GM12878 (cell line): ENCODE measurements at regions not wholly inside any gene's neighbourhood (a gene's known extent, or its start where the extent isn't known, plus 50 kb on each side); places are given as distances from the start of the nearest gene placed in this dataset.

Experiments used
- ATAC-seq: fragments of 200-7000 bp; cut with Tn5 transposase; 3 replicates; pipeline ENCODE4 v1.9.1; 2020; ENCODE audit warnings: mild to moderate bottlenecking, moderate library complexity
- BruUV-seq: library from RNA; stranded (reverse); fragments of 400-500 nt; replicated peaks from 2 replicates; lab custom pipeline; 2021; lab: Mats Ljungman, UMichigan
- CTCF ChIA-PET: fragments of 300-600 bp; sonication (Branson Sonifier 250); formaldehyde crosslinking; extraction: SDS; loops from one replicate; lab custom pipeline; 2021; ENCODE audit warnings: inconsistent platforms; lab: Yijun Ruan, JAX
- POLR2A ChIA-PET: fragments of 350-600 bp; formaldehyde crosslinking; extraction: SDS; loops from one replicate; lab custom pipeline; 2021; ENCODE audit warnings: inconsistent platforms; lab: Charles Lee
- RAD21 ChIA-PET: fragments of 300-600 bp; sonication (Branson Sonifier 250); formaldehyde crosslinking; loops from one replicate; lab custom pipeline; 2023; ENCODE audit warnings: antibody characterized with exemption; ENCODE audit not compliant: unreplicated experiment; lab: Charles Lee
- SMC1A ChIA-PET: fragments of 300-600 bp; sonication (Branson Sonifier 250); formaldehyde crosslinking; loops from one replicate; lab custom pipeline; 2023; ENCODE audit not compliant: unreplicated experiment, uncharacterized antibody; lab: Charles Lee
- DNase-seq: peaks from one replicate; pipeline ENCODE4 v3.0.0-alpha.2; 2011; ENCODE audit warnings: low read depth, low spot score
- FAIRE-seq: peaks from 3 replicates; lab custom pipeline; 2011; peaks lifted over from hg19 to GRCh38; lab: Jason Lieb, UNC
- H2AFZ ChIP-seq: 2 replicates; pipeline ENCODE4 v1.6.0; 2011; ENCODE audit warnings: low read depth, low read length, control low read depth; ENCODE audit not compliant: control insufficient read depth
- H3K27ac ChIP-seq: 2 replicates; pipeline ENCODE4 v1.5.1; 2011; ENCODE audit warnings: control low read depth; ENCODE audit not compliant: control insufficient read depth, insufficient read depth
- H3K27me3 ChIP-seq, 2 experiments: replicated peaks in 1 of 2; 2 replicates each; pipeline versions ENCODE4 v1.6.0 to v1.6.1; 2011; ENCODE audit warnings: low read length in 1 of 2; ENCODE audit not compliant: control insufficient read depth in 2 of 2, insufficient read depth in 2 of 2
- H3K36me3 ChIP-seq, 2 experiments: 2 replicates each; pipeline ENCODE4 v1.5.1; 2011; ENCODE audit warnings: low read length in 1 of 2; ENCODE audit not compliant: control insufficient read depth in 2 of 2, insufficient read depth in 2 of 2
- H3K4me1 ChIP-seq: 2 replicates; pipeline ENCODE4 v1.6.1; 2011; ENCODE audit warnings: mild to moderate bottlenecking, low read length, moderate library complexity, mixed read lengths; ENCODE audit not compliant: control insufficient read depth, insufficient read depth
- H3K4me2 ChIP-seq: 2 replicates; pipeline ENCODE4 v1.6.0; 2011; ENCODE audit warnings: control low read depth; ENCODE audit not compliant: control insufficient read depth, insufficient read depth
- H3K4me3 ChIP-seq: fragments of 200-600 bp; sonication (generic); 2 replicates; pipeline ENCODE4 v1.5.1; 2016
- H3K79me2 ChIP-seq: 2 replicates; pipeline ENCODE4 v1.6.0; 2011; ENCODE audit warnings: low read length; ENCODE audit not compliant: control insufficient read depth, insufficient read depth
- H3K9ac ChIP-seq: 2 replicates; pipeline ENCODE4 v1.8.0; 2011; ENCODE audit warnings: low read length, control low read depth, mixed read lengths; ENCODE audit not compliant: control insufficient read depth, insufficient read depth
- H3K9me3 ChIP-seq: replicated peaks from 3 replicates; pipeline ENCODE4 v1.5.1; 2011; ENCODE audit warnings: mild to moderate bottlenecking, low read length; ENCODE audit not compliant: control insufficient read depth, insufficient read depth
- H4K20me1 ChIP-seq: 2 replicates; pipeline ENCODE4 v1.6.0; 2011; ENCODE audit not compliant: control insufficient read depth, insufficient read depth
- CREB1 ChIP-seq: IDR thresholded peaks from 2 replicates; pipeline ENCODE4 v1.6.1; 2012; ENCODE audit warnings: low read depth, mild to moderate bottlenecking, inconsistent platforms
- MEF2A ChIP-seq: IDR thresholded peaks from 2 replicates; pipeline ENCODE4 v1.6.1; 2011; ENCODE audit warnings: low read depth, mild to moderate bottlenecking, low read length, moderate library complexity; ENCODE audit not compliant: insufficient read depth
- SREBF1 ChIP-seq: IDR thresholded peaks from 2 replicates; pipeline ENCODE4 v1.6.1; 2012; ENCODE audit warnings: mild to moderate bottlenecking, low read length
- WGBS: methylation state at CpG from one replicate; pipeline ENCODE4 v1.1.6; 2016; ENCODE audit warnings: low lambda C conversion rate; ENCODE audit not compliant: insufficient replicate concordance, insufficient coverage; ENCODE audit errors: missing lambda C conversion rate; 5-methylcytosine and 5-hydroxymethylcytosine counted together
- in situ Hi-C: fragments of 300-500 bp; cut with MboI; formaldehyde crosslinking; loops from 9 replicates; pipeline ENCODE4 v1.14.3; 2018; ENCODE audit warnings: mixed read lengths
- intact Hi-C: fragments of 100-400 bp; cut with micrococcal nuclease; formaldehyde crosslinking; loops from one replicate; pipeline ENCODE4 v1.14.2; 2022; ENCODE audit not compliant: unreplicated experiment
- TF ChIP-seq, protein P1 (sequence below): fragments of 450-650 bp; IDR thresholded peaks from 2 replicates; pipeline ENCODE4 v1.6.1; 2014; ENCODE audit warnings: mild to moderate bottlenecking
- TF ChIP-seq, protein P2 (sequence below): IDR thresholded peaks from 2 replicates; pipeline ENCODE4 v1.6.1; 2012; ENCODE audit warnings: improper control_type of control experiment, low read depth, low read length; ENCODE audit not compliant: insufficient replicate concordance

DNA sequence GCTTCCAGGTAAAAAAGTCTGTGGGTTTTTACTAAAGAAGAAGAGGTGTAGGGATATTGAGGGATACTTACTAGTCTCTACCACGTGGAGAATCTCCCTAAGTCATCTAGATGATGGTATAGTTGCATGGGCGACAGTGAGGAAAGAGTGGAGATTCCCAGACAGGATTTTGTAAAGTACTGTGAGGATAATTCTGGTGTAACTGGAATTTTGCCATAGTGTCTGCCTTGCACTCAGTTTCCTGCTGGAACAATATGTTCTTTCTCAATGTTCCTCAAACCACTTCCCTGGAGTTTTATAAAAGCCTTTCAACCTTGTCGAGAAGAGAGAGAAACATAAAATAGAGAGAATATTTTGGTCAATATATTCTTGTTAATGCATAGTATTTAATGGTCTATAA lies 95.1 kb upstream of the WLS start:
- intact Hi-C loops (no loop called here), in situ Hi-C loops (no loop called here)
- Histone ChIP-seq H3K36me3 (no peaks in the 10 kb centered on the region), H3K4me3 (no peak overlapping the region), H3K27ac (no peak overlapping the region), H2AFZ (no peak overlapping the region), H3K9ac (no peak overlapping the region)
- BruUV-seq = no TSS peak
- ChIA-PET RAD21 (no interaction called here), POLR2A (no interaction called here)
- WGBS = 23% methylated on average over 3 of the region's 3 CpGs
- TF ChIP-seq MEF2A = no peak
- no peak for TF ChIP-seq CREB1
- TF ChIP-seq SREBF1 = no peak
- TF ChIP-seq, protein P1, sequence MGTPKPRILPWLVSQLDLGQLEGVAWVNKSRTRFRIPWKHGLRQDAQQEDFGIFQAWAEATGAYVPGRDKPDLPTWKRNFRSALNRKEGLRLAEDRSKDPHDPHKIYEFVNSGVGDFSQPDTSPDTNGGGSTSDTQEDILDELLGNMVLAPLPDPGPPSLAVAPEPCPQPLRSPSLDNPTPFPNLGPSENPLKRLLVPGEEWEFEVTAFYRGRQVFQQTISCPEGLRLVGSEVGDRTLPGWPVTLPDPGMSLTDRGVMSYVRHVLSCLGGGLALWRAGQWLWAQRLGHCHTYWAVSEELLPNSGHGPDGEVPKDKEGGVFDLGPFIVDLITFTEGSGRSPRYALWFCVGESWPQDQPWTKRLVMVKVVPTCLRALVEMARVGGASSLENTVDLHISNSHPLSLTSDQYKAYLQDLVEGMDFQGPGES = no peak
- TF ChIP-seq, protein P2, sequence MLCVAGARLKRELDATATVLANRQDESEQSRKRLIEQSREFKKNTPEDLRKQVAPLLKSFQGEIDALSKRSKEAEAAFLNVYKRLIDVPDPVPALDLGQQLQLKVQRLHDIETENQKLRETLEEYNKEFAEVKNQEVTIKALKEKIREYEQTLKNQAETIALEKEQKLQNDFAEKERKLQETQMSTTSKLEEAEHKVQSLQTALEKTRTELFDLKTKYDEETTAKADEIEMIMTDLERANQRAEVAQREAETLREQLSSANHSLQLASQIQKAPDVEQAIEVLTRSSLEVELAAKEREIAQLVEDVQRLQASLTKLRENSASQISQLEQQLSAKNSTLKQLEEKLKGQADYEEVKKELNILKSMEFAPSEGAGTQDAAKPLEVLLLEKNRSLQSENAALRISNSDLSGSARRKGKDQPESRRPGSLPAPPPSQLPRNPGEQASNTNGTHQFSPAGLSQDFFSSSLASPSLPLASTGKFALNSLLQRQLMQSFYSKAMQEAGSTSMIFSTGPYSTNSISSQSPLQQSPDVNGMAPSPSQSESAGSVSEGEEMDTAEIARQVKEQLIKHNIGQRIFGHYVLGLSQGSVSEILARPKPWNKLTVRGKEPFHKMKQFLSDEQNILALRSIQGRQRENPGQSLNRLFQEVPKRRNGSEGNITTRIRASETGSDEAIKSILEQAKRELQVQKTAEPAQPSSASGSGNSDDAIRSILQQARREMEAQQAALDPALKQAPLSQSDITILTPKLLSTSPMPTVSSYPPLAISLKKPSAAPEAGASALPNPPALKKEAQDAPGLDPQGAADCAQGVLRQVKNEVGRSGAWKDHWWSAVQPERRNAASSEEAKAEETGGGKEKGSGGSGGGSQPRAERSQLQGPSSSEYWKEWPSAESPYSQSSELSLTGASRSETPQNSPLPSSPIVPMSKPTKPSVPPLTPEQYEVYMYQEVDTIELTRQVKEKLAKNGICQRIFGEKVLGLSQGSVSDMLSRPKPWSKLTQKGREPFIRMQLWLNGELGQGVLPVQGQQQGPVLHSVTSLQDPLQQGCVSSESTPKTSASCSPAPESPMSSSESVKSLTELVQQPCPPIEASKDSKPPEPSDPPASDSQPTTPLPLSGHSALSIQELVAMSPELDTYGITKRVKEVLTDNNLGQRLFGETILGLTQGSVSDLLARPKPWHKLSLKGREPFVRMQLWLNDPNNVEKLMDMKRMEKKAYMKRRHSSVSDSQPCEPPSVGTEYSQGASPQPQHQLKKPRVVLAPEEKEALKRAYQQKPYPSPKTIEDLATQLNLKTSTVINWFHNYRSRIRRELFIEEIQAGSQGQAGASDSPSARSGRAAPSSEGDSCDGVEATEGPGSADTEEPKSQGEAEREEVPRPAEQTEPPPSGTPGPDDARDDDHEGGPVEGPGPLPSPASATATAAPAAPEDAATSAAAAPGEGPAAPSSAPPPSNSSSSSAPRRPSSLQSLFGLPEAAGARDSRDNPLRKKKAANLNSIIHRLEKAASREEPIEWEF = no peak
- TF ChIP-seq, all 136 proteins: peak for 0
- Histone ChIP-seq H3K27me3 (no peaks in the 10 kb centered on the region; a peak in 1 of 4 replicates), H3K9me3 (no peaks in the 10 kb centered on the region), H3K4me1 (no peaks in the 10 kb centered on the region), H3K79me2 (no peaks in the 10 kb centered on the region), H4K20me1 (no peaks in the 10 kb centered on the region), H3K4me2 (no peak overlapping the region)
- DNase-seq = no peak
- no peak for FAIRE-seq
- ATAC-seq = no peak
- CTCF ChIA-PET = interaction anchor here (1.5 kb wide), 1 partner anchor 207 kb away, joined by 5 read pairs; no protein-coding TSS in a partner anchor
- SMC1A ChIA-PET = no interaction called here
